GM12865 (cell line): ENCODE measurements at regions not wholly inside any gene's neighbourhood (a gene's known extent, or its start where the extent isn't known, plus 50 kb on each side); places are given as distances from the start of the nearest gene placed in this dataset.

Experiments used
- DNase-seq: peaks from one replicate; pipeline ENCODE4 v3.0.0; 2010; ENCODE audit warnings: low read depth
- H3K4me3 ChIP-seq: 2 replicates; pipeline ENCODE4 v1.5.1; 2011; ENCODE audit warnings: mild to moderate bottlenecking, low read depth, low read length, control low read depth
- CTCF ChIP-seq: IDR thresholded peaks from 2 replicates; pipeline ENCODE4 v1.5.1; 2011; ENCODE audit warnings: low read length, control low read depth, low read depth, inconsistent platforms; ENCODE audit not compliant: insufficient read depth; ENCODE audit errors: missing control alignments

GRCh38 chr1:221228594-221228993 lies 349.4 kb downstream of the HLX start:
- TF ChIP-seq CTCF = no peak
- no peak for DNase-seq
- no peak overlapping the region for H3K4me3 ChIP-seq

GRCh38 chr1:221230605-221231004 lies 351.4 kb downstream of the HLX start:
- no peak for TF ChIP-seq CTCF
- no peak overlapping the region for H3K4me3 ChIP-seq
- DNase-seq = no peak

GRCh38 chr1:221234791-221235190 lies 355.5 kb downstream of the HLX start:
- H3K4me3 ChIP-seq = no peak overlapping the region
- TF ChIP-seq CTCF = no peak
- DNase-seq = no peak

GRCh38 chr1:221237587-221237986 lies 358.3 kb downstream of the HLX start:
- no peak for DNase-seq
- no peak for TF ChIP-seq CTCF
- no peak overlapping the region for H3K4me3 ChIP-seq

GRCh38 chr1:221239181-221239580 lies 359.9 kb downstream of the HLX start:
- DNase-seq = no peak
- no peak for TF ChIP-seq CTCF
- H3K4me3 ChIP-seq = no peak overlapping the region

GRCh38 chr1:221239792-221240191 lies 360.5 kb downstream of the HLX start:
- TF ChIP-seq CTCF = no peak
- no peak for DNase-seq
- no peak overlapping the region for H3K4me3 ChIP-seq

GRCh38 chr1:221240690-221241089 lies 361.4 kb downstream of the HLX start:
- no peak for TF ChIP-seq CTCF
- H3K4me3 ChIP-seq = no peak overlapping the region
- no peak for DNase-seq
